Pancreas (tissue), 10 donors: ENCODE measurements at regions not wholly inside any gene's neighbourhood (a gene's known extent, or its start where the extent isn't known, plus 50 kb on each side); places are given as distances from the start of the nearest gene placed in this dataset.

Experiments
- ATAC-seq, 4 donors: fragments of 200-7000 bp; cut with Tn5 transposase; one replicate each; pipeline versions ENCODE4 v1.8.0 to v1.9.1; 2020; ENCODE audit warnings: mild to moderate bottlenecking in 4 of 4, moderate library complexity in 4 of 4
- DNase-seq, 6 donors: peaks; one replicate each; pipeline ENCODE4 v3.0.0-alpha.2; 2020
- FAIRE-seq: peaks from 2 replicates; lab custom pipeline; 2012; peaks lifted over from hg19 to GRCh38; lab: Jason Lieb, UNC
- H3K27ac ChIP-seq, 4 donors: fragments of 200-600 bp; sonication (generic); 1 replicate in 3 of 4; 2 replicates in 1 of 4; pipeline versions ENCODE4 v1.5.0 to v1.8.0; 2020
- H3K27me3 ChIP-seq, 4 donors: fragments of 200-600 bp; one replicate each; pipeline ENCODE4 v1.8.0; 2021
- H3K36me3 ChIP-seq, 3 donors: fragments of 200-600 bp; sonication (generic) in 1 of 3; one replicate each; pipeline versions ENCODE4 v1.5.0 to v1.8.0; 2020 to 2021
- H3K4me1 ChIP-seq, 3 donors: fragments of 200-600 bp; one replicate each; pipeline ENCODE4 v1.8.0; 2021
- H3K4me3 ChIP-seq, 4 donors: fragments of 200-600 bp; sonication (generic) in 2 of 4; one replicate each; pipeline versions ENCODE4 v1.5.0 to v1.8.0; 2020 to 2021
- H3K9me3 ChIP-seq, 4 donors: fragments of 200-600 bp; one replicate each; pipeline ENCODE4 v1.8.0; 2021
- CTCF ChIP-seq, 4 donors: fragments of 200-600 bp; sonication (generic) in 3 of 4; IDR thresholded peaks; one replicate each; pipeline versions ENCODE4 v1.5.0 to v1.8.0; 2021; ENCODE audit warnings: antibody characterized with exemption in 4 of 4
- WGBS, 2 donors: extraction: QIAGEN DNeasy Blood & Tissue Kit; methylation state at CpG; one replicate each; pipeline ENCODE4 v1.1.7; 2013; 5-methylcytosine and 5-hydroxymethylcytosine counted together
- intact Hi-C, 3 donors: fragments of 100-400 bp; cut with DNase I; formaldehyde crosslinking; loops; one replicate each; pipeline versions ENCODE4 v1.11.1 to v1.14.2; 2022
- donor health status: healthy with polysubstance abuse.
- donor health status: DM: no; HTN: no; CAD: no; lungs with moderate emphysema.
- donor health status: DM: no; HTN: no; CAD: no.
- donor health status: control.
- donor health status: control.
- donor health status: Bipolar disorder and iron deficiency.
- donor health status: DM: yes; HTN: yes; CAD: no.
- donor health status: DM: no; HTN: no; CAD: no.
- donor health status: DM: no; HTN: no; CAD: no.
- donor health status: DM: yes; HTN: yes; CAD: no.

- TF ChIP-seq CTCF (IDR thresholded peaks at IDR 0.05) = no peak
- Histone ChIP-seq H3K9me3 (no peaks in the 10 kb centered on the region), H3K27ac (no peak overlapping the region), H3K27me3 (no peaks in the 10 kb centered on the region), H3K4me1 (no peaks in the 10 kb centered on the region), H3K4me3 (no peak overlapping the region), H3K36me3 (no peaks in the 10 kb centered on the region)
- ATAC-seq = no peak
- intact Hi-C loops = no loop called here
- WGBS, 2 donors = 61 to 76% methylated on average over 6 of the region's 6 CpGs
- DNase-seq = no peak
- FAIRE-seq = no peak
These were observed 124.4 kb upstream of the UBE2E2 start for GRCh38 chr3:23078735-23079134.

GRCh38 chr3:23079976-23080375, 123.2 kb upstream of the UBE2E2 start:
- peak in 2 of 4 donors; percentile 43 to 48 for ATAC-seq
- intact Hi-C loops = no loop called here
- DNase-seq = peak in 1 of 6 donors; percentile 10
- WGBS, 2 donors = 16 to 32% methylated on average over 7 of the region's 7 CpGs
- no peak for TF ChIP-seq CTCF (IDR thresholded peaks at IDR 0.05)
- no peak overlapping the region for H3K4me3 ChIP-seq
- H3K27me3 ChIP-seq = no peaks in the 10 kb centered on the region
- H3K9me3 ChIP-seq = no peaks in the 10 kb centered on the region
- FAIRE-seq = no peak
- no peak overlapping the region for H3K27ac ChIP-seq
- no peaks in the 10 kb centered on the region for H3K36me3 ChIP-seq
- H3K4me1 ChIP-seq = peaks cover 0 to 3% (median 0%) of the 10 kb centered on the region in 3 donors

- 79 to 84% methylated on average over 4 of the region's 4 CpGs for WGBS, 2 donors
- H3K9me3 ChIP-seq = no peaks in the 10 kb centered on the region
- intact Hi-C loops = no loop called here
- FAIRE-seq (no peak), ATAC-seq (no peak), DNase-seq (no peak)
- no peak overlapping the region for H3K4me3 ChIP-seq
- H3K36me3 ChIP-seq = no peaks in the 10 kb centered on the region
- no peak for TF ChIP-seq CTCF (IDR thresholded peaks at IDR 0.05)
- H3K4me1 ChIP-seq = peaks cover 0 to 5% (median 0%) of the 10 kb centered on the region in 3 donors
- no peak overlapping the region for H3K27ac ChIP-seq
- no peaks in the 10 kb centered on the region for H3K27me3 ChIP-seq
These were observed 119.4 kb upstream of the UBE2E2 start for GRCh38 chr3:23083701-23084100.

- FAIRE-seq = no peak
- no peak for TF ChIP-seq CTCF (IDR thresholded peaks at IDR 0.05)
These were observed 118.8 kb upstream of the UBE2E2 start for GRCh38 chr3:23084367-23084766.

GRCh38 chr3:23085261-23085660, 117.9 kb upstream of the UBE2E2 start:
- Histone ChIP-seq H3K4me3 (no peak overlapping the region), H3K27ac (no peak overlapping the region), H3K4me1 (peaks cover 0 to 5% (median 0%) of the 10 kb centered on the region in 3 donors), H3K27me3 (no peaks in the 10 kb centered on the region), H3K36me3 (no peaks in the 10 kb centered on the region), H3K9me3 (no peaks in the 10 kb centered on the region)
- FAIRE-seq (no peak), DNase-seq (no peak), ATAC-seq (no peak)
- WGBS, 2 donors = 44 to 46% methylated on average over 1 of the region's 1 CpG
- intact Hi-C loops = no loop called here
- TF ChIP-seq CTCF (IDR thresholded peaks at IDR 0.05) = no peak

More at GRCh38 chr3:23084367-23084766, 118.8 kb upstream of the UBE2E2 start:
- no peak for ATAC-seq
- intact Hi-C loops = no loop called here
- H3K4me3 ChIP-seq = no peak overlapping the region
- no peaks in the 10 kb centered on the region for H3K36me3 ChIP-seq
- H3K27ac ChIP-seq = no peak overlapping the region
- no peaks in the 10 kb centered on the region for H3K9me3 ChIP-seq
- peaks cover 0 to 5% (median 0%) of the 10 kb centered on the region in 3 donors for H3K4me1 ChIP-seq
- no peak for DNase-seq
- H3K27me3 ChIP-seq = no peaks in the 10 kb centered on the region
